Epidermal melanocyte (primary cell): ENCODE measurements at regions not wholly inside any gene's neighbourhood (a gene's known extent, or its start where the extent isn't known, plus 50 kb on each side); places are given as distances from the start of the nearest gene placed in this dataset.
"Not testable (repeated sequence)": the region's sequence is repeated elsewhere in the genome, so short reads cannot be mapped to it uniquely, and the experiment has no call there.

Experiments used
- DNase-seq: peaks from one replicate; pipeline ENCODE4 v3.0.0; 2011; ENCODE audit warnings: low spot score; ENCODE audit not compliant: insufficient read length

GRCh38 chr5:115469904-115470516, 74.6 kb downstream of the FEM1C start:
- DNase-seq: no peak

DNA sequence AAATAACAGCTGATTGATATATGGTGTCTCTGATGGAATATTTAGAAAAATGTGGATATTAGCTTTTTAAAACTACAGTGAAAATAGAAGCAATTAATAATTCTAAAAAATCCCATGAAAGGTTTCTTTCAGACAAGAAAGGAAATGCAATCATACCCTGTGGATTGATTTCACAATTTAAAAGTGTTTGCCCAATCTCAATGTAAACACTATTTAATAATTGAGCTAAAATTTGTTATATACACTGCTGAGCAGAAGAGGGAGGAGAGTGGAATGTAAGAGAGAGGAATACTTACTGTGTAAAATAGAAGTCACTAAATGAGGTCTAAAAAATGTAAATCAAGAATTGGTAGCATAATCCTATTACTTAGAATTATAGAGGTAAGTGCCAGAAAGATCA, 76.9 kb downstream of the FEM1C start:
- DNase-seq: no peak

- no peak for DNase-seq
Observed at GRCh38 chr5:115465431-115465830, 79.1 kb downstream of the FEM1C start.

DNA sequence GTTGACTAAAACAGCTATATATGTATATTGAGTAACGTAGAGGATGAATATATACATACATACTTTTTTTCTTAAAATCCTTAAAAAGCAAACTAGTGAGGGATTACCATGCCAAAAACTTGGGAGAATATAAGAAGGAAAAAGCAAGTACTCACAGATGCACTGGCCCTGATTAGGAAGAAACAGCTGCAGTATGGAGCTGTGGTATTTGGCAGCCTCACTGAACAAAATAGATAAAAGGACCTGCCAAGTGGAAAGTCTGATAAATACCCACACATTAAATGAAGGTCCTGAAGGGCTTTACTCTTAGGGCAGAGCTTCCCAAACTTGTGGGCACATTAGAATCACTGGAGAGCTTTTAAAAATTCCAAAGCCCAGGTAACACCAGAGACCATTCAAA, 80.6 kb downstream of the FEM1C start:
- DNase-seq: no peak

DNA sequence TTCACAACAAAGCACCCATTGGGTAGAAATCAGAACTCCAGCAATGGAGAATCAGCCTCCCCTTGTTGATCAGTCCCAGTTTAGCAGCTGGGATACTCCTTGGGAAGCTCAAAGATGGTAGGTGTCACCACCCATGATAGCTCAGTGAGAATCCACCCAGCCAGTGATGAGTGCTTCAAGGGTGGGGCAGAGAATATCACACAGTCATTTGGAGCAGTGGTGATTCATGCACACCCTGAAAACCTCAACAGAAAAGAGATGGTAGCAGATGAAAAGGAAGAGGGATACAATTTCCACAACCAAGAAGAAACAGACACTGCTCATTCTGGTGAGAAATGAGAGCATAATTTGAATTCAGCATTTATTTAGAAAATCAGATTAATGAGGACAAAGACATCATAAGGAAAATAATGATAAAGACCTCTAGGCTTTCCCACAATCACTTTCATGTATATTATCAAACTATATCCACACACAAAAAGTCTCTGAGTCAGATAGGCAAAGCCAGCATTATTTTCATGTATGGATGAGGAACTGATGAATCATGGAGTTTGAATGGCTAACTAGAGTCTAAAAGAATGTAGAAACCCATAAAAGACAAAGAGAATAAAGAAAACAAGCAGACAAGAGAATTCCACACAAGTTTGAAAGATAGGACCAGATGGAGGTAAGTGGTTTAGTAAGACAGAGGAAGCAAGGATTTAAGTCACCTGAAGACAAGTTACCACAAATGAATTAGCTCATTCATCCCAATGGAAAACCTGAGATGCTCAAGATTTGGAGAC, 82.9 kb downstream of the FEM1C start:
- DNase-seq: no peak

DNA sequence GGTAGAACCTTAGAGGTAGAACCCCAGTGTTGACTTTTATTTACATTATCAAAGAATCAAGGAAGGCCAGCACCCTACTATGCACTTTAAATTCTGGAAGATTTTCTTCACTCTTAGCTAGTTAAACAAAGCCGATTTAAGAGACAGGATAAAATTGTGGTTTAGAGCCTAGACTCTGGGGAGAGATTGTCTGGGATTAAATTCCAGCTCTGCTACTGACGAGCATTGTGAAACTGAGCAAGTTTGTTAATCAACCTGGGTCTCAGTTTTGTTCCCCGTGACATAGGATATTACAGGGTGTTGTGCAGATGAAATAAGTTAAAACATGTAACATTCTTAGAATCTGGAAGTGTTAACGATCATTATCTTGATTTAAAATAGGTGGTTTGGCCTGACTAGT, 83.5 kb downstream of the FEM1C start:
- no peak for DNase-seq

- DNase-seq: no peak
Observed at GRCh38 chr5:115460472-115460871, 84.1 kb downstream of the FEM1C start.

DNA sequence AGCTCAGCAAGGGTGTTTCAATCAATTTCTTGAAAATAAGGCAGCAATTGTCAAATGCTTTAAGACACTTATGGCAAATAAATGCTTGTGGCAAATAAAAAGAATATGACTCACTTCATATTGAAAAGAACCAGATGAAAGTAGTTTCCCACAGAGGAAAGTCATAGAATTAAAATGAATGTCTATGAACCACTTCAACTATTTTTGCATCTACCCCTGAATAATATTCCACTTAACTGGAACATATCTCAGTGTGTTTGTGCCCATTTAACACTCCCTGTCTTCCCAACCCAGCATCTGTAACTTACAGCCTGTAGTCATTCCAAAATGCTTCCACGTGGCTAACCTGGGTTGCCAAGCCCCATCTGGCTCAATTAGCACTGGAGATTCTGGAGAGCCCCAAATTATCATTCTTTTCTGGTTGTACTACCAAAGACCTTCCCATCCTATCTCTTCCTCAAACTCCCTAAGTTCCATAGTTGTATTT, 84.7 kb downstream of the FEM1C start:
- no peak for DNase-seq

GRCh38 chr5:115458416-115458815, 86.2 kb downstream of the FEM1C start:
- no peak for DNase-seq

DNA sequence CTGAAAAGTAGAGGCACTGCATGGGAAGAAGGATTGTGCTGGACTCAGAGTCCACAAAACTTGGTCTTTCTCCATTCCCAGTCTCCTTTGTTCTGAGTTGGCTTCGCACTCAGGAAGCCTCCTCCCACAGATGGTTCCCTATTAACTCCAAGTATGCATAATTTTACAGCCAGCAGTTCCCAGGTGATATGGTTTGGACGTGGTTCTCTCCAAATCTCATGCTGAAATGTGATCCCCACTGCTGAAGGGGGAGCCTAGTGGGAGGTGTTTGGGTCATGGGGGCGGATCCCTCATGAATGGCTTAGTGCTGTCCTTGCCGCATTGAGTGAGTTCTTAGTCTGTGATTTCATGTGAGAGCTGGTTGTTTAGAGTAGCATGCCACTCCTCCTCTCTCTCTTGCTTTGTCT, 86.6 kb downstream of the FEM1C start:
- no peak for DNase-seq

DNA sequence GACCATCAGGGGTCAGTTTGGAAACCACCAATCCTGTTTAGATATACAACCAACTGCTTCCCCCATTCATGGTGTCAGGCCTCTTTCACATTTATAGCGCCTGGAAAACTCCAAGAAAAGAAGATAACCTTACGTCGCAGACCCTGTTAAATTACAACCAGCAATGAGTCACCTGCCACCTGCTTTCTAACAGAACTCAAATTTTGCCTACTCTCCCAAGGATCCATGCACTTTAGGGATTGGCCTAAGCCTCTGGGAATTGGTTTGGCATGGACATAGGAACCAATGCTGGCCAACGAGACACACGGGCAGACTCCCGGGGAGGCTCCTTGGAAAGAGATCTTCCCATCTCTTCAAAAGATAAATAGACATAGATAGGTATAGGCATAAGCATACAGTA, 87.0 kb downstream of the FEM1C start:
- DNase-seq: no peak

- no peak for DNase-seq
Observed at GRCh38 chr5:115456539-115457040, 88.0 kb downstream of the FEM1C start.

- no peak for DNase-seq
Observed at GRCh38 chr5:115456056-115456455, 88.5 kb downstream of the FEM1C start.

DNA sequence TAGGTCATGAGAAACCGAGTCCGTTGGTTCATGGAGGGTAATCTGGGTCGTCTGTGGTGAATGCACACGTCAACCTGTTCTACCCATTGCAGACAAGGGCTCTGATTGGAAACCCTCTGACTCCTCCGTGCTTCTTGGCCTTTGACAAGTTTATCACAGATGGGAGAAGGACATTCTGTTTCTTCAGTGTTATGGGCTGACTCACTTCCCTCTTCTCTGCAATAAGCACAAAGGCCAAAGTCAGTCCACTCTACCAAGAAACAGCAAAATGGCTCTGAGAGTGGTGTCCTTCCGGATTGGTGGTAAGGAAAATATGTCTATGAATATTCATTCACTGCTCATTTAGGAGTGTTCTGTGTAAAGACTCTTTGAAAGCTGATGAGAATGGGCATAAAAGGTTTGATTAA, 89.3 kb downstream of the FEM1C start:
- DNase-seq: no peak

- no peak for DNase-seq
Observed at GRCh38 chr5:115453391-115454095, 91.0 kb downstream of the FEM1C start.

DNA sequence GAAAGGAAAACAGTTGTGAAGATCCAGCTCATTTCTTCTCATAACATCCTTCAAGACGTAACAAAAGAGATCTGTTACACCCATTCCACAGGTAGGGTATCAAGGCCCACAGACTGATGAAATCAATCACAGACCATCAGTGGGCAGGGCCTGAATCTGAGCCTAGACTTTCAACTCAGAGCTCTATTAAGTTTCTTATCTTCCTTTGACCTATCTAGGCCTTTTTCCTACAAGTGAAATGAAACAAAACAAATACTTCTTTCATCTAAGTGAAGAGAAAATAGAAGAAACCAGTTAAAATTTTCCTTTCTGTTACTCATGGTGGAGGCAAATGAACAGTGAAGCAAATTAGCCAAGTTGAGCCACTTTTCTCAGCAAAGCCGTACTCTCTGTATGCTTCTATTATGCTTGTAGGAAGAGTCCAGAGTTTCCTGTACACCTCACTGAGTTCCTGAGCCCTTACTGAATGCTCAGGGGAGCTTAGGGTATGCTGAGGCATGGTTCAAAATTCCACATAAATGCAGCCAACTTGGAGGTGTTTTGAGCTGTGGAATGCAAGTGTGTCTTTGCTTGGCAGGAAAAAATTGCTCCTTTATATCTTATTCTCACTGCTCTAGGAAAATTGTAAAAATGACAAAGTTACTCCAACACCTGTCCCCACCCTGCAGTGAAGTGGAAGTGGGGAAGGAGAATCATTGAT, 91.9 kb downstream of the FEM1C start:
- DNase-seq: no peak

DNA sequence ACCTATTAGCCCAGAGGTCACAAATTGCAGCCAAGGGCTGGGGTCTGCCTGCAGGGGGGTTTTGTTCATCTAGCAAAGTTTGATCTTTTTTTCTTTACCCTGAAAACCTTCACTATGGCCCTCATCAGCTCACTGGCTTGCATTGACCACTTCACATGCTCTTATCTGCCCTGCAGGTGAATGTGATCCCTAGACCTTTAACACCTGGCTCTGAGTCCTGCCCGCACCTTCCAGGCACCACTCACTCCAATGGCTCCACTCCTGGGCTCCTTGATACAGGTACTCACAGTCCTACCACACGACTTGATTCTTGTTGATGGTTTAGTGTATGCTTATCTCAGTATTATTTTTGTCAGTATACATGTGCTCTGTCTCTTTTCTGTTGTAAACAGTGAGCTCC, 92.5 kb downstream of the FEM1C start:
- no peak for DNase-seq

DNA sequence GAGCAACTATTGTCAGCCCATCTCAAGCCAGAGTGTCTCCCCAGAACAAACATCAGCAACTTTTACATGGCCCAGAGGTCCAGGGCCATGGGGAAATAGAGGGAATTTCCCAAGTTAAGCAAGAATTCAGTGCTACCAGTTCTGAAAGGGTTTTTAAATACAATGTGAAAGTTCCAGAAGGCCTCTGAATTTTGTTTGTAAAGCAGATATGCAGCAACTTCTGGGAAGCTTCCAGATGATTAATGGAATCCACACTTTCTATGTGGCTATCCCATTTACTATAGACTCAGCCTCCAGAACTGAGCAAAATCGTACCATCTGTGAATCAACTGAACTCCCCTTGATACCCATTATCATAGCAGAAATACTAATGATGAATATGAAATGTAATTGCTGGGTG, 93.8 kb downstream of the FEM1C start:
- DNase-seq: no peak

- DNase-seq: not testable (repeated sequence)
Observed at GRCh38 chr5:115448630-115449029, 95.9 kb downstream of the FEM1C start.

DNA sequence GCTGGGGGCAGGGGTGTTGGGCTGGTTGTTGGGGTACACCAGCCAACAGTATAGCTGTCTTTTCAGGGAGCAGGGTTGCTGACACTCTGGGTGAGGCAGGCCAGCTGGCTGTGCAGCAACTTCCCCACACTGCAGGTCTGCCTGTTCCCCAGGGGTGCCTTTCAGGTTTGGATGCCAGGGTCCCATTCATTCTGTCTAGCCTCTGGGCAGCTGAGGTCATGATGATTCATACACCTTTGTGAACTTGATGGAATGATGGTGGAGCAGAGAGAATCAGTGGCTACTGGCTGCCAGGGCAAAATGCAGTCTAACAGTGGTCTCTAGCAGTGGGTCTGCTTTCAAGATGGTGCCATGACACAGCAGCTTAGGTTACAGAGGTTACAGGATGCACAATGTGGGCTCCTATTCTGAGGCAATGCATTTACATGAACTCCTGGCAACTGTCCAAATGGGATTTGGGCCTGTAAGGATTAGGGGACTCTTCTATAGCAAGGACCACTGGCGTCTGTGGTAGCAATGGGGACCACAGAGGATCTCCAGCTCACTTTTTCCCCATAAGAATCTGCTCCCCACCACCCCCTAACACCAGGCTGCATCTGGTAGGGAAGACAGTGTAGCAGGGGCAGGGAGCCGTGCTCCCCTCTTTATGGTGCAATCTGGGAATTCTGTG, 103.7 kb downstream of the FEM1C start:
- no peak for DNase-seq

DNA sequence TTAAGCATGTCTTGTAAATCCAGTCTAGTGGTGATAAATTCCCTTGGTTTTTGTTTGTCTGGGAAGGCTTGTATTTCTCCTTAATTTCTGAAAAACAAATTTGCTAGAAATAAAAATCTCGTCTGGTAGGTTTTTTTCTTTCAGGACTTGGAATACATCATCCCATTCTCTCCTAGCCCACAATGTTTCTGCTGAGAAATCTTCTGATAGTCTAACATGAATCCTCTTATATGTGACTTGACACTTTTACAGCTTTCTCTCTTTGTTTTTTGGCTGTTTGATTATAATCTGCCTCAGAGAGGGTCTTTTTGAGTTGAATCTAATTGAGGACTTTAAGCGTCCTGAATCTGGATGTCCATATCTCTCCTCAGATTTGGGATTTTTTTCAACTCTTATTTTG, 104.9 kb downstream of the FEM1C start:
- DNase-seq: no peak
